ENCODE measurements at regions not wholly inside any gene's neighbourhood (a gene's known extent, or its start where the extent isn't known, plus 50 kb on each side); places are given as distances from the start of the nearest gene placed in this dataset.

- no peak overlapping the region for H3K4me3 ChIP-seq (ENCODE audit: low read depth, low read length)
- no peak for DNase-seq (ENCODE audit: low read depth)
- H3K27me3 ChIP-seq (ENCODE audit: control insufficient read depth, insufficient read depth, low read length): no peaks in the 10 kb centered on the region
- no peak for TF ChIP-seq CTCF (IDR thresholded peaks at IDR 0.05; ENCODE audit: insufficient read depth, low read length, poor library complexity, severe bottlenecking)
- no peaks in the 10 kb centered on the region for H3K36me3 ChIP-seq (ENCODE audit: control insufficient read depth, insufficient read depth, low read length)
Measured at GRCh38 chr6:169131390-169131789, 122.3 kb downstream of the THBS2 start.

GRCh38 chr6:169130113-169130512 is 123.5 kb downstream of the THBS2 start:
- no peaks in the 10 kb centered on the region for H3K36me3 ChIP-seq (ENCODE audit: control insufficient read depth, insufficient read depth, low read length)
- H3K4me3 ChIP-seq (ENCODE audit: low read depth, low read length): no peak overlapping the region
- no peaks in the 10 kb centered on the region for H3K27me3 ChIP-seq (ENCODE audit: control insufficient read depth, insufficient read depth, low read length)
- DNase-seq (ENCODE audit: low read depth): no peak
- TF ChIP-seq CTCF (IDR thresholded peaks at IDR 0.05; ENCODE audit: insufficient read depth, low read length, poor library complexity, severe bottlenecking): no peak

- no peak for DNase-seq (ENCODE audit: low read depth)
- no peak for TF ChIP-seq CTCF (IDR thresholded peaks at IDR 0.05; ENCODE audit: insufficient read depth, low read length, poor library complexity, severe bottlenecking)
- H3K36me3 ChIP-seq (ENCODE audit: control insufficient read depth, insufficient read depth, low read length): no peaks in the 10 kb centered on the region
- no peak overlapping the region for H3K4me3 ChIP-seq (ENCODE audit: low read depth, low read length)
- no peaks in the 10 kb centered on the region for H3K27me3 ChIP-seq (ENCODE audit: control insufficient read depth, insufficient read depth, low read length)
Measured at GRCh38 chr6:169121013-169121412, 132.6 kb downstream of the THBS2 start.

- no peak for TF ChIP-seq CTCF (IDR thresholded peaks at IDR 0.05; ENCODE audit: insufficient read depth, low read length, poor library complexity, severe bottlenecking)
- no peak for DNase-seq (ENCODE audit: low read depth)
- no peak overlapping the region for H3K4me3 ChIP-seq (ENCODE audit: low read depth, low read length)
- no peaks in the 10 kb centered on the region for H3K27me3 ChIP-seq (ENCODE audit: control insufficient read depth, insufficient read depth, low read length)
- no peaks in the 10 kb centered on the region for H3K36me3 ChIP-seq (ENCODE audit: control insufficient read depth, insufficient read depth, low read length)
Measured at GRCh38 chr6:169119669-169120068, 134.0 kb downstream of the THBS2 start.

- no peak for TF ChIP-seq CTCF (IDR thresholded peaks at IDR 0.05; ENCODE audit: insufficient read depth, low read length, poor library complexity, severe bottlenecking)
- Histone ChIP-seq H3K4me3 (ENCODE audit: low read depth, low read length) (no peak overlapping the region), H3K36me3 (ENCODE audit: control insufficient read depth, insufficient read depth, low read length) (no peaks in the 10 kb centered on the region), H3K27me3 (ENCODE audit: control insufficient read depth, insufficient read depth, low read length) (no peaks in the 10 kb centered on the region)
- no peak for DNase-seq (ENCODE audit: low read depth)
Measured at GRCh38 chr6:169118346-169118830, 135.3 kb downstream of the THBS2 start.

- TF ChIP-seq CTCF (IDR thresholded peaks at IDR 0.05; ENCODE audit: insufficient read depth, low read length, poor library complexity, severe bottlenecking): no peak
- no peak for DNase-seq (ENCODE audit: low read depth)
- Histone ChIP-seq H3K4me3 (ENCODE audit: low read depth, low read length) (no peak overlapping the region), H3K27me3 (ENCODE audit: control insufficient read depth, insufficient read depth, low read length) (no peaks in the 10 kb centered on the region), H3K36me3 (ENCODE audit: control insufficient read depth, insufficient read depth, low read length) (no peaks in the 10 kb centered on the region)
Measured at GRCh38 chr6:169117663-169118062, 136.0 kb downstream of the THBS2 start.
